Mucosa of descending colon (tissue), 3 donors: ENCODE measurements at regions not wholly inside any gene's neighbourhood (a gene's known extent, or its start where the extent isn't known, plus 50 kb on each side); places are given as distances from the start of the nearest gene placed in this dataset.

Experiments
- ATAC-seq: fragments of 200-7000 bp; cut with Tn5 transposase; one replicate; pipeline ENCODE4 v1.9.1; 2020; ENCODE audit warnings: mild to moderate bottlenecking, moderate library complexity
- DNase-seq, 3 donors: peaks; one replicate each; pipeline ENCODE4 v3.0.0-alpha.2; 2020
- H3K36me3 ChIP-seq: fragments of 200-600 bp; one replicate; pipeline ENCODE4 v1.8.0; 2021; ENCODE audit warnings: low read depth, mild to moderate bottlenecking
- H3K4me1 ChIP-seq: fragments of 200-600 bp; one replicate; pipeline ENCODE4 v1.8.0; 2021; ENCODE audit warnings: low read depth, mild to moderate bottlenecking
- H3K4me3 ChIP-seq: fragments of 200-600 bp; one replicate; pipeline ENCODE4 v1.8.0; 2021; ENCODE audit warnings: mild to moderate bottlenecking
- H3K9me3 ChIP-seq: fragments of 200-600 bp; one replicate; pipeline ENCODE4 v1.8.0; 2021; ENCODE audit warnings: mild to moderate bottlenecking
- intact Hi-C, 2 donors: fragments of 100-400 bp; cut with DNase I in 1 of 2; cut with micrococcal nuclease in 1 of 2; formaldehyde crosslinking; loops; one replicate each; pipeline versions ENCODE4 v1.11.0 to v1.11.1; 2022; cut with DNase I, micrococcal nuclease
- TF ChIP-seq, protein P1 (sequence below): fragments of 200-600 bp; IDR thresholded peaks from one replicate; pipeline ENCODE4 v1.8.0; 2022; ENCODE audit warnings: antibody characterized with exemption, mild to moderate bottlenecking
- donor health status: DM: no; HTN: no; CAD: no; lungs with moderate emphysema.
- donor health status: DM: no; HTN: no; CAD: no.
- donor health status: DM: no; HTN: yes; CAD: no.

DNA sequence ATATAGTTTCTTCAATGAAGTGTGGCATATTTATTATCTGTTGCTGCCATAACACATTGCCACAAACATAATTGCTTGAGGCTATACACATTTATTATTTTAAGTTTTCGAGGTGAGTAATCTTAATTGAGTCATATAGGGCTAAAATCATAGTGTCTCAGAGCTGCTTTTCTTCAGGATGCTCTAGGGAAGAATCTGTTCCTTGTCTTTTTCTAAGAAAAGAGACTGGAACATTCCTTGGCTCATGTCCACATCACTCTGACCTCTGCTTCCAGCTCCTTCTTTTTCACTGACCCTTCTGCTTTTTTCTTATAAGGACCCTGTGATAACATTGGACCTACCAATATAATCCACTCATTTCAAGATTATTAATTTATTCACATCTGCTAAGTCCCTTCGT, 632.4 kb upstream of the TYRP1 start:
- peaks cover 29% of the 10 kb centered on the region for H3K9me3 ChIP-seq
- no peaks in the 10 kb centered on the region for H3K4me1 ChIP-seq
- ATAC-seq (no peak), DNase-seq (no peak)
- intact Hi-C loops, result no loop called here
- TF ChIP-seq, protein P1, sequence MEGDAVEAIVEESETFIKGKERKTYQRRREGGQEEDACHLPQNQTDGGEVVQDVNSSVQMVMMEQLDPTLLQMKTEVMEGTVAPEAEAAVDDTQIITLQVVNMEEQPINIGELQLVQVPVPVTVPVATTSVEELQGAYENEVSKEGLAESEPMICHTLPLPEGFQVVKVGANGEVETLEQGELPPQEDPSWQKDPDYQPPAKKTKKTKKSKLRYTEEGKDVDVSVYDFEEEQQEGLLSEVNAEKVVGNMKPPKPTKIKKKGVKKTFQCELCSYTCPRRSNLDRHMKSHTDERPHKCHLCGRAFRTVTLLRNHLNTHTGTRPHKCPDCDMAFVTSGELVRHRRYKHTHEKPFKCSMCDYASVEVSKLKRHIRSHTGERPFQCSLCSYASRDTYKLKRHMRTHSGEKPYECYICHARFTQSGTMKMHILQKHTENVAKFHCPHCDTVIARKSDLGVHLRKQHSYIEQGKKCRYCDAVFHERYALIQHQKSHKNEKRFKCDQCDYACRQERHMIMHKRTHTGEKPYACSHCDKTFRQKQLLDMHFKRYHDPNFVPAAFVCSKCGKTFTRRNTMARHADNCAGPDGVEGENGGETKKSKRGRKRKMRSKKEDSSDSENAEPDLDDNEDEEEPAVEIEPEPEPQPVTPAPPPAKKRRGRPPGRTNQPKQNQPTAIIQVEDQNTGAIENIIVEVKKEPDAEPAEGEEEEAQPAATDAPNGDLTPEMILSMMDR, result no peak
- H3K36me3 ChIP-seq, result no peaks in the 10 kb centered on the region
- no peak overlapping the region for H3K4me3 ChIP-seq

DNA sequence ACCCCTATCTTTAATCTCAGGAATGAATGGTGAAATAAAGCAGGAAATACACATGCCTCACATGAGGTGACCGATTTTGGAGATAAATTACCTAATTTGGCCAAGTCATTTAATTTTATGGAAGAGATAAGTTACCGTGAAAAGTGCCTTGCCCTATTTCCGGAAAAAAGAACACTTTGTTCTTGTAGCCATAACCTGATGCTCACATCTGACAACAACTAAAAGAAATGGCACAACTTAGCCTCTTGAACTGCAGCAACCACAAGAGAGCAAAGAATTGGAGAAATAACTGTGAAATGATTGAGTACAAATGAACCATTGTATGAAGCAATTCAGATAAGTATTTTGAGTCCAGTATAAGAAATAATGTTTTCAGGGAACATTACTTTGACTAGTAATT, 628.1 kb upstream of the TYRP1 start:
- TF ChIP-seq, protein P1, result no peak
- DNase-seq, result no peak
- H3K4me1 ChIP-seq, result no peaks in the 10 kb centered on the region
- peaks cover 40% of the 10 kb centered on the region for H3K9me3 ChIP-seq
- no peaks in the 10 kb centered on the region for H3K36me3 ChIP-seq
- H3K4me3 ChIP-seq, result no peak overlapping the region
- intact Hi-C loops, result no loop called here
- no peak for ATAC-seq

DNA sequence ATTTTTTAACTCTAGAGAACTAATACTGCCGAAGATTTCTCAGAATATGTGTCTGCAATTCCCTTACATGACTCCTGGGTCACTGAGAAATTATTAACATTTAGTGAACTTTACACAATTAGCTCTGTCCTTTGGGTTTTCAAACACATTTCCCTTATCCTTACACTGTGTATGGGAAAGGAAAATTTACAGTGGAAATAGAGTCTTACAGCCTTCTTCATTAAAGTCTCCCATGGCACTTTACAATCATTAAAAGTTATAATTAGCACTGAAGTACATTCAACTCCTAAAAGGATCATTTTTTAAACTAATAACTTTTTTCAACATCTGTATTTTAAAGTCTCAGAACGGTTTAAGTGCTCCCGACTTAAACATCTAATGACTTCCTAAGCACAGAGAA, 627.5 kb upstream of the TYRP1 start:
- TF ChIP-seq, protein P1, result no peak
- no peaks in the 10 kb centered on the region for H3K4me1 ChIP-seq
- intact Hi-C loops, result no loop called here
- no peaks in the 10 kb centered on the region for H3K36me3 ChIP-seq
- H3K9me3 ChIP-seq, result peaks cover 41% of the 10 kb centered on the region
- H3K4me3 ChIP-seq, result no peak overlapping the region
- DNase-seq (no peak), ATAC-seq (no peak)

DNA sequence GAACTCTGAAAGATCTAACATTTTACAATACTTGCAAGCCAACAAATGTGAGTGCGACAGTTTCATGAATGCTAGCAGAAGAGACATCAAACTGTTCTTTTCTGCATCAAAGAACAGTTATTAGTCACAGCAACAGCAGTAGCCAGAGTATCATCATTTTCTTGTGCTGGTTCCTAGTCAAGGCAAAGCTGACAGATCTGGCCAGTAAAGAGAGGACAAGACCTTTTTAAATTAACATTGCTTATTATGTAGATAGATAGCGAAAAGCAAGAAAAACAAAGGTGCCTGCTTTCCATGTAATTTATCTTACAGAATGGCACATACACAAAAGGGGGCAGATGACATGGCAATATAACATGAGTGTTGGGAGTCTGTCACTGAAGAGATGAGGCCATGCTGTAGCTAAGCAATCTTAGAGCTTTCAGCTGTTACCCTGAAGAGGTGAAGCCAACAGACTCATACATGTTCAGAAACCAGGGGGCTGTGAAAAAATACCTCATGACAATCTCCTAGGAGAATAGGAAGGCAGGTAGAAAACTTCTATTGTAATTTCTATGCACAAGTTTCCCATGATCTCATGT, 626.6 kb upstream of the TYRP1 start:
- TF ChIP-seq, protein P1, result no peak
- Histone ChIP-seq H3K4me3 (no peak overlapping the region), H3K9me3 (peaks cover 40% of the 10 kb centered on the region), H3K36me3 (no peaks in the 10 kb centered on the region), H3K4me1 (no peaks in the 10 kb centered on the region)
- intact Hi-C loops, result no loop called here
- DNase-seq, result no peak
- no peak for ATAC-seq

DNA sequence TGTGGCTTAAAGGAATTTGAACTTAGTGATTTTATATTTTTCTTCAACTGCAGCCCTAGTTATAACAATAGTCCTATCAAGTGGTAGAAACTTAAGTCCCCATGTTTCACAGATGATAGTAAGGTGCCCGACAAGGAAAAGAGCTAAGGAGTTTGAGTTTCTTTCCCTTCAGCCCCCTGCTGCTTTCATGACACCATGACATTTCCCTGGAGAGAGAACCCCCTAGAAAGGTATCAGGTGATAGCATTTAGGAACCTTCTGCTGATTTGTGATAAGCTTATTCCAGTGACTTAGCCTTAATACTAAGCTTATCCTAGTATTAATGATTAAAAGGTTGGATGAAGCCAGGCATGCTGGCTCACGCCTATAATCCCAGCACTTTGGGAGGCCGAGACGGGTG, 623.8 kb upstream of the TYRP1 start:
- H3K4me3 ChIP-seq, result no peak overlapping the region
- H3K9me3 ChIP-seq, result peaks cover 47% of the 10 kb centered on the region
- TF ChIP-seq, protein P1, result no peak
- DNase-seq, result no peak
- intact Hi-C loops, result no loop called here
- no peaks in the 10 kb centered on the region for H3K4me1 ChIP-seq
- H3K36me3 ChIP-seq, result no peaks in the 10 kb centered on the region
- ATAC-seq, result no peak

DNA sequence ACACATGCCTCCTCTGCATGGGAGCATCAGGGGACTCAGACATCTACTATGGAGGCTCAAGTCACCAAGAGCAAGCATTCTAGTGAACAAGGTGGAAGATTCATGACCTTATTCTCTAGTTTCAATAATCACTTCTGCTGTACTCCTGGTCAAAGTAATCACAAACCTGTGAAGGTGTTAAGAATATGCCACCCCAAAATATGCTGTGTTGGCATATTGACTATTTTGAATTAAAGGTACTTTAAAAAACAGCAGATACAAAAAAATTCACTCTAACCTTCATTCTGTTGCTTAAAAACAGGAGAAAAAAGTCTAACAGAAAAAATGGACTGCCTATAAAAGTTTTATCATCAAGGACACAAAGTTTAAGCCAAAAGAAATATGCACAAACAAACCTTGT, 607.8 kb upstream of the TYRP1 start:
- DNase-seq (no peak), ATAC-seq (no peak)
- no peaks in the 10 kb centered on the region for H3K36me3 ChIP-seq
- H3K9me3 ChIP-seq, result peaks cover 33% of the 10 kb centered on the region
- H3K4me1 ChIP-seq, result no peaks in the 10 kb centered on the region
- TF ChIP-seq, protein P1, result no peak
- intact Hi-C loops, result no loop called here
- H3K4me3 ChIP-seq, result no peak overlapping the region
